ENCODE measurements at regions not wholly inside any gene's neighbourhood (a gene's known extent, or its start where the extent isn't known, plus 50 kb on each side); places are given as distances from the start of the nearest gene placed in this dataset.

GRCh38 chr19:23526302-23526701, 131.0 kb upstream of the ZNF91 start:
- Histone ChIP-seq H3K27me3 (ENCODE audit: control insufficient read depth, insufficient read depth, low read length) (no peaks in the 10 kb centered on the region), H3K9me3 (ENCODE audit: control insufficient read depth in 2 of 3, insufficient read depth in 1 of 3, low read length in 3 of 3) (peaks cover 0 to 8% (median 0%) of the 10 kb centered on the region in 3 donors), H3K36me3 (ENCODE audit: control insufficient read depth in 2 of 3, insufficient read depth in 3 of 3, low read length in 3 of 3) (no peaks in the 10 kb centered on the region), H3K27ac (ENCODE audit: low read depth in 2 of 2, low read length in 2 of 2) (no peak overlapping the region), H3K4me3 (ENCODE audit: low read length in 3 of 3) (no peak overlapping the region), H3K9ac (ENCODE audit: low read length in 3 of 3) (no peak overlapping the region), H3K4me1 (ENCODE audit: control insufficient read depth in 2 of 3, insufficient read depth in 2 of 3, low read depth in 1 of 3, low read length in 3 of 3) (no peaks in the 10 kb centered on the region)
- FAIRE-seq (no peak), DNase-seq (no peak)
- TF ChIP-seq CTCF (IDR thresholded peaks at IDR 0.05; ENCODE audit: borderline replicate concordance, extremely low read depth, insufficient read depth) = no peak
- intact Hi-C loops (cut with DNase I) = no loop called here

- H3K4me1 ChIP-seq (ENCODE audit: control insufficient read depth in 2 of 3, insufficient read depth in 2 of 3, low read depth in 1 of 3, low read length in 3 of 3) = no peaks in the 10 kb centered on the region
- no peak overlapping the region for H3K27ac ChIP-seq (ENCODE audit: low read depth in 2 of 2, low read length in 2 of 2)
- H3K27me3 ChIP-seq (ENCODE audit: control insufficient read depth, insufficient read depth, low read length) = no peaks in the 10 kb centered on the region
- no peak overlapping the region for H3K9ac ChIP-seq (ENCODE audit: low read length in 3 of 3)
- H3K9me3 ChIP-seq (ENCODE audit: control insufficient read depth in 2 of 3, insufficient read depth in 1 of 3, low read length in 3 of 3) = peaks cover 0 to 8% (median 0%) of the 10 kb centered on the region in 3 donors
- FAIRE-seq = no peak
- no peak for TF ChIP-seq CTCF (IDR thresholded peaks at IDR 0.05; ENCODE audit: borderline replicate concordance, extremely low read depth, insufficient read depth)
- H3K4me3 ChIP-seq (ENCODE audit: low read length in 3 of 3) = no peak overlapping the region
- DNase-seq = no peak
- H3K36me3 ChIP-seq (ENCODE audit: control insufficient read depth in 2 of 3, insufficient read depth in 3 of 3, low read length in 3 of 3) = no peaks in the 10 kb centered on the region
- intact Hi-C loops (cut with DNase I) = no loop called here
Observed at GRCh38 chr19:23525276-23525852, 130.1 kb upstream of the ZNF91 start.

GRCh38 chr19:23523863-23524262, 128.6 kb upstream of the ZNF91 start:
- intact Hi-C loops (cut with DNase I) = no loop called here
- peaks cover 0 to 8% (median 0%) of the 10 kb centered on the region in 3 donors for H3K9me3 ChIP-seq (ENCODE audit: control insufficient read depth in 2 of 3, insufficient read depth in 1 of 3, low read length in 3 of 3)
- DNase-seq (no peak), FAIRE-seq (no peak)
- no peak overlapping the region for H3K27ac ChIP-seq (ENCODE audit: low read depth in 2 of 2, low read length in 2 of 2)
- H3K27me3 ChIP-seq (ENCODE audit: control insufficient read depth, insufficient read depth, low read length) = no peaks in the 10 kb centered on the region
- H3K36me3 ChIP-seq (ENCODE audit: control insufficient read depth in 2 of 3, insufficient read depth in 3 of 3, low read length in 3 of 3) = no peaks in the 10 kb centered on the region
- no peak overlapping the region for H3K4me3 ChIP-seq (ENCODE audit: low read length in 3 of 3)
- H3K4me1 ChIP-seq (ENCODE audit: control insufficient read depth in 2 of 3, insufficient read depth in 2 of 3, low read depth in 1 of 3, low read length in 3 of 3) = no peaks in the 10 kb centered on the region
- H3K9ac ChIP-seq (ENCODE audit: low read length in 3 of 3) = no peak overlapping the region
- no peak for TF ChIP-seq CTCF (IDR thresholded peaks at IDR 0.05; ENCODE audit: borderline replicate concordance, extremely low read depth, insufficient read depth)

GRCh38 chr19:23522431-23522830, 127.2 kb upstream of the ZNF91 start:
- no peak for TF ChIP-seq CTCF (IDR thresholded peaks at IDR 0.05; ENCODE audit: borderline replicate concordance, extremely low read depth, insufficient read depth)
- Histone ChIP-seq H3K36me3 (ENCODE audit: control insufficient read depth in 2 of 3, insufficient read depth in 3 of 3, low read length in 3 of 3) (no peaks in the 10 kb centered on the region), H3K4me3 (ENCODE audit: low read length in 3 of 3) (no peak overlapping the region), H3K27ac (ENCODE audit: low read depth in 2 of 2, low read length in 2 of 2) (no peak overlapping the region), H3K4me1 (ENCODE audit: control insufficient read depth in 2 of 3, insufficient read depth in 2 of 3, low read depth in 1 of 3, low read length in 3 of 3) (no peaks in the 10 kb centered on the region), H3K9me3 (ENCODE audit: control insufficient read depth in 2 of 3, insufficient read depth in 1 of 3, low read length in 3 of 3) (no peaks in the 10 kb centered on the region), H3K9ac (ENCODE audit: low read length in 3 of 3) (no peak overlapping the region), H3K27me3 (ENCODE audit: control insufficient read depth, insufficient read depth, low read length) (no peaks in the 10 kb centered on the region)
- DNase-seq (no peak), FAIRE-seq (no peak)
- intact Hi-C loops (cut with DNase I) = no loop called here
